Osteoblast (primary cell): ENCODE measurements at regions not wholly inside any gene's neighbourhood (a gene's known extent, or its start where the extent isn't known, plus 50 kb on each side); places are given as distances from the start of the nearest gene placed in this dataset.

Experiments used
- DNase-seq: peaks from one replicate; pipeline ENCODE4 v3.0.0; 2011; ENCODE audit warnings: low spot score, mixed read lengths; ENCODE audit not compliant: insufficient read length; ENCODE audit errors: missing footprints
- H2AFZ ChIP-seq: 2 replicates; pipeline ENCODE4 v1.6.0; 2011; ENCODE audit warnings: mild to moderate bottlenecking, low read length
- H3K27ac ChIP-seq: 2 replicates; pipeline ENCODE4 v1.5.1; 2011; ENCODE audit warnings: mild to moderate bottlenecking, low read depth, low read length, moderate library complexity
- H3K27me3 ChIP-seq: 2 replicates; pipeline ENCODE4 v1.6.0; 2012; ENCODE audit warnings: mild to moderate bottlenecking, control low read depth, inconsistent platforms, low read length, moderate library complexity; ENCODE audit not compliant: insufficient read depth
- H3K36me3 ChIP-seq: 2 replicates; pipeline ENCODE4 v1.5.1; 2011; ENCODE audit warnings: mild to moderate bottlenecking, low read length, control low read depth, moderate library complexity; ENCODE audit not compliant: insufficient read depth
- H3K4me1 ChIP-seq: 2 replicates; pipeline ENCODE4 v1.5.1; 2011; ENCODE audit warnings: mild to moderate bottlenecking, low read length, control low read depth, moderate library complexity; ENCODE audit not compliant: insufficient read depth
- H3K4me2 ChIP-seq: 2 replicates; pipeline ENCODE4 v1.6.0; 2011; ENCODE audit warnings: mild to moderate bottlenecking, low read length; ENCODE audit not compliant: insufficient read depth
- H3K4me3 ChIP-seq: fragments of 200-600 bp; sonication (generic); 3 replicates; pipeline ENCODE4 v1.5.1; 2012; ENCODE audit warnings: mild to moderate bottlenecking, low read length, inconsistent platforms; ENCODE audit not compliant: insufficient read depth
- H3K79me2 ChIP-seq: 2 replicates; pipeline ENCODE4 v1.6.0; 2012; ENCODE audit warnings: mild to moderate bottlenecking, low read length, control low read depth, inconsistent platforms; ENCODE audit not compliant: insufficient read depth
- H3K9me3 ChIP-seq: 2 replicates; pipeline ENCODE4 v1.5.1; 2011; ENCODE audit warnings: low read depth, low read length, control low read depth
- H4K20me1 ChIP-seq: 2 replicates; pipeline ENCODE4 v1.6.0; 2012; ENCODE audit warnings: mild to moderate bottlenecking, low read length, control low read depth; ENCODE audit not compliant: insufficient read depth
- TF ChIP-seq, protein P1 (sequence below): IDR thresholded peaks from 2 replicates; pipeline ENCODE4 v1.5.1; 2011; ENCODE audit warnings: mild to moderate bottlenecking, low read depth, low read length, moderate library complexity; ENCODE audit errors: extremely low read depth

DNA sequence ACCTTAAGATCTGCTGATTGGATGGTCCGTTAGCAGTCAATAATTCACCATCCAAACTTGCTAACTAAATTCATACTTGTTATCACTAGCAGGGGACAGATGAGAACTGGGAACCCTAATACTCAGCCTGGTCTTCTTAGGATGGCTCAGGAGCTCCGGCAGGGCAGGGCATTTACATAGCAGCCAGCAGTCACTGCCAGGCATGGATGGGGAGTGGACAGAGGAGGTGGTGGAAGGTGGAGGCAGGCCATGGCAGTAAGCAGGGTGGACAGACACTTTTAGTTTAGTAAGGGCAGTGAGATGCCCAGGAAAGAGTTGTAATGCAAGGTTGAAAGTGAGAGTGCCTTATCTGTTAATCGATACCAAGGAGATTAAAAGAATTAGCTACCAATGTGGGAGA, 392.2 kb upstream of the CHST9 start:
- Histone ChIP-seq H3K36me3 (no peaks in the 10 kb centered on the region), H3K79me2 (no peaks in the 10 kb centered on the region), H3K27ac (no peak overlapping the region), H3K27me3 (no peaks in the 10 kb centered on the region), H3K4me1 (no peaks in the 10 kb centered on the region), H4K20me1 (no peaks in the 10 kb centered on the region), H2AFZ (no peak overlapping the region), H3K4me2 (no peak overlapping the region), H3K4me3 (no peak overlapping the region), H3K9me3 (no peaks in the 10 kb centered on the region)
- no peak for DNase-seq
- TF ChIP-seq, protein P1, sequence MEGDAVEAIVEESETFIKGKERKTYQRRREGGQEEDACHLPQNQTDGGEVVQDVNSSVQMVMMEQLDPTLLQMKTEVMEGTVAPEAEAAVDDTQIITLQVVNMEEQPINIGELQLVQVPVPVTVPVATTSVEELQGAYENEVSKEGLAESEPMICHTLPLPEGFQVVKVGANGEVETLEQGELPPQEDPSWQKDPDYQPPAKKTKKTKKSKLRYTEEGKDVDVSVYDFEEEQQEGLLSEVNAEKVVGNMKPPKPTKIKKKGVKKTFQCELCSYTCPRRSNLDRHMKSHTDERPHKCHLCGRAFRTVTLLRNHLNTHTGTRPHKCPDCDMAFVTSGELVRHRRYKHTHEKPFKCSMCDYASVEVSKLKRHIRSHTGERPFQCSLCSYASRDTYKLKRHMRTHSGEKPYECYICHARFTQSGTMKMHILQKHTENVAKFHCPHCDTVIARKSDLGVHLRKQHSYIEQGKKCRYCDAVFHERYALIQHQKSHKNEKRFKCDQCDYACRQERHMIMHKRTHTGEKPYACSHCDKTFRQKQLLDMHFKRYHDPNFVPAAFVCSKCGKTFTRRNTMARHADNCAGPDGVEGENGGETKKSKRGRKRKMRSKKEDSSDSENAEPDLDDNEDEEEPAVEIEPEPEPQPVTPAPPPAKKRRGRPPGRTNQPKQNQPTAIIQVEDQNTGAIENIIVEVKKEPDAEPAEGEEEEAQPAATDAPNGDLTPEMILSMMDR, result no peak

GRCh38 chr18:27567434-27567833, 382.3 kb upstream of the CHST9 start:
- Histone ChIP-seq H3K79me2 (no peaks in the 10 kb centered on the region), H3K4me3 (no peak overlapping the region), H4K20me1 (no peaks in the 10 kb centered on the region), H3K4me2 (no peak overlapping the region), H3K36me3 (no peaks in the 10 kb centered on the region), H3K27ac (no peak overlapping the region), H3K9me3 (no peaks in the 10 kb centered on the region), H3K4me1 (no peaks in the 10 kb centered on the region), H2AFZ (no peak overlapping the region), H3K27me3 (no peaks in the 10 kb centered on the region)
- no peak for DNase-seq
- TF ChIP-seq, protein P1, result no peak

DNA sequence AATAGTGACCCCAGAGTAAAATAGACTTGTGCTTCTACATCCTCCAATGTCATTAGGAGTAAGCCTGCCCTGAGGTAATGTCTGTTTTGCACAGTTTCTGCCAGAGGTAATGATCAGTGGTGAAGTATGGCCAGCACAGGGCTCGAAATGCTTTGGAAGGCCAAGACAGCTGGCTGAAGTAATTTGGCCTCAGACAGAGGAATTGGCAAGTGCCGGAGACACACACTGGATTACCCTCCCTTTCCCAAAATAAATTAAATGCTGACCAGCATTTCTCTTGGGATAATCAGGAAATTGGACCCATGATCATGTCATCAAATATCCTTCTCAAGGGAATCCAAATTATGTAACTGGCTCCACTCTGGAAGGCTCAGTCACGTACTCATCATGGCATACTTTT, 379.0 kb upstream of the CHST9 start:
- no peaks in the 10 kb centered on the region for H3K4me1 ChIP-seq
- H3K36me3 ChIP-seq, result no peaks in the 10 kb centered on the region
- H2AFZ ChIP-seq, result no peak overlapping the region
- H3K4me2 ChIP-seq, result no peak overlapping the region
- TF ChIP-seq, protein P1, result no peak
- H3K4me3 ChIP-seq, result no peak overlapping the region
- H3K27ac ChIP-seq, result no peak overlapping the region
- H3K79me2 ChIP-seq, result no peaks in the 10 kb centered on the region
- no peaks in the 10 kb centered on the region for H3K9me3 ChIP-seq
- no peaks in the 10 kb centered on the region for H3K27me3 ChIP-seq
- H4K20me1 ChIP-seq, result no peaks in the 10 kb centered on the region
- no peak for DNase-seq

DNA sequence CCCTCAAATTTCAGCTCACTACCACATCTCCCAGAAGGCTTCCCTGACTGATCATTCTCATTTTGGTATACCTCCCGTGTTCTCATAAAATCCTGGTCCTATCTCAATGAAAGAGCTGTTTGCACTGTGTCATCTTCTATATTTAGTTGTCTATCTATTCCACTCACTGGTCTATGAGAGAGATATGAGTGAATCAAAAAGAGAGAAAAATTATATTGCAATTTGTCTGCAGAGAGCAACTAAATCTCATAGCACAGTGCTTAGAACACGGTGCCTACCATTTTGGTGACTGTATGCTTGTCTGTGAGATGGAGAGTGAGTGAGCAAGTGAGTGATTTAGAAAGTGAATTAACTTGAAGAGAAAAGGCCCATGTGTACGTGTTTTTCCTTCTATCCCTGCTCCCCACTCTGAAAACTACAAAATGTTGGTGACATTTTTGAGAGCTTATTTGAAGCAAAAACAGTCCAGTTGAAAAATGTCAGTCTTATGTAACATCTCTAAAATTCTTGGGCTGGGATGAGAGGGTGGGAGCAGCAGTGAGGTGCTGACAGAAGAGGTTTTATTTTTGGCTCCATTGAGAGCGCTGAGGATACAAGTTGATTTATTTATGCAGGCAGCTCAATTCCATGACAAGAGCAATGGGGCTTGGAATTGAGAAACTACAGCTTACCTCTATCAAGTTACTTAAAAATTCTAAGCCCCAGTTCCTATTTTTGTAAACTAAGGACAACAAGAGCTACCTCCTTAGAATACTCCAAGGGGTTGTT, 373.5 kb upstream of the CHST9 start:
- no peaks in the 10 kb centered on the region for H3K79me2 ChIP-seq
- H3K9me3 ChIP-seq, result no peaks in the 10 kb centered on the region
- H3K36me3 ChIP-seq, result no peaks in the 10 kb centered on the region
- no peaks in the 10 kb centered on the region for H4K20me1 ChIP-seq
- no peak for DNase-seq
- no peaks in the 10 kb centered on the region for H3K27me3 ChIP-seq
- H3K4me3 ChIP-seq, result no peak overlapping the region
- no peaks in the 10 kb centered on the region for H3K4me1 ChIP-seq
- H3K27ac ChIP-seq, result no peak overlapping the region
- TF ChIP-seq, protein P1, result no peak
- H2AFZ ChIP-seq, result no peak overlapping the region
- no peak overlapping the region for H3K4me2 ChIP-seq
